K562 (cell line): ENCODE measurements at regions not wholly inside any gene's neighbourhood (a gene's known extent, or its start where the extent isn't known, plus 50 kb on each side); places are given as distances from the start of the nearest gene placed in this dataset.

Experiments used
- ATAC-seq: fragments of 200-7000 bp; cut with Tn5 transposase; 3 replicates; pipeline ENCODE4 v1.9.1; 2020; ENCODE audit warnings: moderate library complexity
- BruUV-seq: library from RNA; stranded (reverse); fragments of 400-500 nt; replicated peaks from 2 replicates; lab custom pipeline; 2021; lab: Mats Ljungman, UMichigan
- CTCF ChIA-PET: fragments of 300-600 bp; formaldehyde crosslinking; extraction: SDS; loops from one replicate; lab custom pipeline; 2021; ENCODE audit warnings: low intra/inter-chr PET ratio; lab: Yijun Ruan, JAX
- POLR2A ChIA-PET: fragments of 300-600, 350-650 bp; sonication (Branson Sonifier 250); formaldehyde crosslinking; extraction: SDS; loops from one replicate; lab custom pipeline; 2021; ENCODE audit warnings: antibody characterized with exemption, inconsistent platforms; lab: Yijun Ruan, JAX
- DNase-seq, 4 experiments: peaks; one replicate each; pipeline versions ENCODE4 v3.0.0 to v3.0.0-alpha.2; 2011 to 2018; ENCODE audit warnings: low spot score in 3 of 4, mixed read lengths in 3 of 4; ENCODE audit errors: extremely low read depth in 1 of 4
- FAIRE-seq: peaks from 2 replicates; lab custom pipeline; 2011; peaks lifted over from hg19 to GRCh38; lab: Jason Lieb, UNC
- H2AFZ ChIP-seq: 2 replicates; pipeline ENCODE4 v1.6.0; 2011; ENCODE audit warnings: low read depth, low read length, control low read depth, inconsistent platforms
- H3K27ac ChIP-seq: fragments of 200-600 bp; 3 replicates; pipeline ENCODE4 v1.8.0; 2011; ENCODE audit warnings: low read depth, mild to moderate bottlenecking, control low read depth, inconsistent platforms, low read length, moderate library complexity, mixed read lengths; ENCODE audit errors: extremely low read depth
- H3K27me3 ChIP-seq, 2 experiments: fragments of 300-600 bp in 1 of 2; 2 replicates in 1 of 2; 3 replicates in 1 of 2; pipeline versions ENCODE4 v1.6.0 to v1.8.0; 2011; ENCODE audit warnings: inconsistent platforms in 2 of 2, low read length in 2 of 2, mild to moderate bottlenecking in 1 of 2, mixed read lengths in 1 of 2, moderate library complexity in 1 of 2; ENCODE audit not compliant: control insufficient read depth in 2 of 2, insufficient read depth in 2 of 2
- H3K36me3 ChIP-seq: fragments of 300-600 bp; 3 replicates; pipeline ENCODE4 v1.8.0; 2011; ENCODE audit warnings: mild to moderate bottlenecking, low read length, inconsistent platforms; ENCODE audit not compliant: control insufficient read depth, insufficient read depth
- H3K4me1 ChIP-seq, 2 experiments: fragments of 200-600 bp in 1 of 2; replicated peaks in 1 of 2; 2 replicates in 1 of 2; 3 replicates in 1 of 2; pipeline versions ENCODE4 v1.5.1 to v1.8.0; 2011; ENCODE audit warnings: inconsistent platforms in 2 of 2, low read length in 2 of 2, mild to moderate bottlenecking in 1 of 2, mixed read lengths in 1 of 2, moderate library complexity in 1 of 2; ENCODE audit not compliant: control insufficient read depth in 2 of 2, insufficient read depth in 2 of 2
- H3K4me2 ChIP-seq: 2 replicates; pipeline ENCODE4 v1.6.1; 2011; ENCODE audit warnings: low read length, control low read depth, inconsistent platforms, mixed read lengths; ENCODE audit not compliant: insufficient read depth
- H3K4me3 ChIP-seq: fragments of 200-600 bp; sonication (generic), shearing (Covaris generic); 2 replicates; pipeline ENCODE4 v1.5.1; 2016; ENCODE audit warnings: control low read depth, inconsistent platforms
- H3K79me2 ChIP-seq: fragments of 200-600 bp; 3 replicates; pipeline ENCODE4 v1.8.0; 2011; ENCODE audit warnings: low read length, inconsistent platforms; ENCODE audit not compliant: control insufficient read depth, insufficient read depth
- H3K9ac ChIP-seq, 2 experiments: 2 replicates each; pipeline versions ENCODE4 v1.6.0 to v1.6.1; 2011; ENCODE audit warnings: low read depth in 2 of 2, low read length in 2 of 2, control low read depth in 1 of 2, inconsistent platforms in 1 of 2, mild to moderate bottlenecking in 1 of 2, mixed read lengths in 1 of 2; ENCODE audit not compliant: insufficient read depth in 1 of 2
- H3K9me1 ChIP-seq: one replicate; pipeline ENCODE4 v1.6.0; 2011; ENCODE audit warnings: inconsistent platforms, mild to moderate bottlenecking, low read length, moderate library complexity; ENCODE audit not compliant: control insufficient read depth, insufficient read depth
- H3K9me3 ChIP-seq: replicated peaks from 2 replicates; pipeline ENCODE4 v1.5.1; 2011; ENCODE audit warnings: low read depth, low read length, inconsistent platforms; ENCODE audit not compliant: control insufficient read depth, insufficient read depth
- H4K20me1 ChIP-seq: replicated peaks from 2 replicates; pipeline ENCODE4 v1.6.1; 2011; ENCODE audit warnings: low read length, inconsistent platforms, mixed read lengths; ENCODE audit not compliant: control insufficient read depth, insufficient read depth
- ATF3 ChIP-seq, 2 experiments: fragments of 450-650 bp in 1 of 2; sonication (generic) in 1 of 2; formaldehyde crosslinking in 1 of 2; IDR thresholded peaks in 1 of 2; conservative IDR thresholded peaks in 1 of 2; 2 replicates each; pipeline versions ENCODE4 v1.6.1 to v1.8.1; 2016 to 2023; ENCODE audit warnings: mild to moderate bottlenecking in 2 of 2, moderate library complexity in 2 of 2, inconsistent platforms in 1 of 2, missing genetic modification reagents in 1 of 2
- CEBPG ChIP-seq, 3 experiments: fragments of 200-800 bp in 1 of 3; sonication (Bioruptor generic) in 1 of 3; sonication (generic) in 1 of 3; formaldehyde crosslinking in 1 of 3; IDR thresholded peaks in 2 of 3; conservative IDR thresholded peaks in 1 of 3; 2 replicates each; pipeline versions ENCODE4 v1.6.1 to v1.8.0; 2016 to 2022; ENCODE audit warnings: missing compliant biosample characterization in 2 of 3, missing genetic modification characterization in 2 of 3, mild to moderate bottlenecking in 1 of 3, missing genetic modification reagents in 1 of 3
- ZFP91 ChIP-seq: sonication (generic); formaldehyde crosslinking; IDR thresholded peaks from 2 replicates; pipeline ENCODE4 v1.8.0; 2022; ENCODE audit warnings: mild to moderate bottlenecking, missing genetic modification reagents
- ZNF77 ChIP-seq: fragments of 250-450 bp; sonication (Bioruptor Pico); IDR thresholded peaks from 2 replicates; pipeline ENCODE4 v1.5.0; 2020
- in situ Hi-C: fragments of 300-500 bp; cut with MboI; formaldehyde crosslinking; loops from 4 replicates; pipeline ENCODE4 v1.15.0; 2018; ENCODE audit warnings: inconsistent platforms, mixed read lengths
- intact Hi-C: fragments of 100-400 bp; cut with micrococcal nuclease; formaldehyde crosslinking; loops from 2 replicates; pipeline ENCODE4 v1.14.2; 2022

- H4K20me1 ChIP-seq: no peaks in the 10 kb centered on the region
- H3K36me3 ChIP-seq: no peaks in the 10 kb centered on the region
- no peaks in the 10 kb centered on the region for H3K27me3 ChIP-seq
- H3K4me1 ChIP-seq: no peaks in the 10 kb centered on the region
- no peak overlapping the region for H3K4me2 ChIP-seq
- no peak overlapping the region for H3K9ac ChIP-seq
- TF ChIP-seq ZNF77 (CRISPR knock-in tag): no peak
- peak; percentile 30; the same call in 1 of the 2 replicates for TF ChIP-seq ATF3 (IDR thresholded peaks at IDR 0.05)
- no peak for TF ChIP-seq ATF3 (CRISPR knock-in tag; conservative IDR thresholded peaks at IDR 0.05)
- TF ChIP-seq CEBPG (CRISPR knock-in tag; IDR thresholded peaks at IDR 0.05): no peak
- TF ChIP-seq CEBPG (tag; conservative IDR thresholded peaks at IDR 0.05 in 1 of 2, IDR thresholded peaks at IDR 0.05 in 1 of 2): peak; percentile 12 to 36; a peak in 1 of 4 replicates
- TF ChIP-seq ZFP91 (CRISPR knock-in tag): no peak
- no peaks in the 10 kb centered on the region for H3K9me1 ChIP-seq
- POLR2A ChIA-PET: no interaction called here
- in situ Hi-C loops (no loop called here), intact Hi-C loops (no loop called here)
- H3K27ac ChIP-seq: no peak overlapping the region
- no peaks in the 10 kb centered on the region for H3K9me3 ChIP-seq
- CTCF ChIA-PET: no interaction called here
- no peak overlapping the region for H3K4me3 ChIP-seq
- FAIRE-seq: no peak
- DNase-seq: no peak
- H2AFZ ChIP-seq: no peak overlapping the region
- BruUV-seq: no TSS peak
- no peaks in the 10 kb centered on the region for H3K79me2 ChIP-seq
- no peak for ATAC-seq
Observed at GRCh38 chr4:67355806-67356205, 189.5 kb downstream of the CENPC start.
